SK-N-MC (cell line): ENCODE measurements at regions not wholly inside any gene's neighbourhood (a gene's known extent, or its start where the extent isn't known, plus 50 kb on each side); places are given as distances from the start of the nearest gene placed in this dataset.

Experiments used
- EZH2 ChIP-seq: fragments of 200-600 bp; sonication (generic); IDR thresholded peaks from one replicate; pipeline ENCODE4 v1.6.1; 2017; ENCODE audit warnings: antibody characterized with exemption
- FOXP2 ChIP-seq: optimal IDR thresholded peaks from 2 replicates; pipeline ENCODE3; 2011; ENCODE audit warnings: mild to moderate bottlenecking, moderate library complexity; ENCODE audit not compliant: insufficient read depth; ENCODE audit errors: extremely low read length, control extremely low read depth
- POLR2AphosphoS5 ChIP-seq: IDR thresholded peaks from 2 replicates; pipeline ENCODE4 v1.6.1; 2012; ENCODE audit warnings: mild to moderate bottlenecking, low read depth, low read length, borderline replicate concordance

DNA sequence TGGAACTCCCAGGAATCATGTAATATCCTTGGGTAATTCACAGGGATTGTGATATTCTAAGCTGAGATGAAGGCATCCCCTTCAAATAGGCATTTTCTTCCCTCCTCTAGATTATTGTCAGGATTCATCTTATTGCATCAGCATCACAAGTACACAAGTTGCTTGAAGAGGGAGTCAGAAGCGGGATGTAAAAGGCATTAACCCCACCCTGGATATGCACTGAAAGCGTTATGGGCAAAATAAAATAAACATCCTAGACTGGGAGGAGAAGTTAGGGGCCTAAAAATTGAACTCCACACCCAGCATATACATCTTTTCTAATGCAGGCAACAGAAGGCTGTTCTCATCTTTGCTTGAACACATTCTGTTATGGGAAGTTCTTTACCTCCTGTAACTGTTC, 381.2 kb downstream of the SETD4 start:
- TF ChIP-seq EZH2 (no peak), POLR2AphosphoS5 (no peak), FOXP2 (no peak)
